ENCODE measurements at regions not wholly inside any gene's neighbourhood (a gene's known extent, or its start where the extent isn't known, plus 50 kb on each side); places are given as distances from the start of the nearest gene placed in this dataset.

DNA sequence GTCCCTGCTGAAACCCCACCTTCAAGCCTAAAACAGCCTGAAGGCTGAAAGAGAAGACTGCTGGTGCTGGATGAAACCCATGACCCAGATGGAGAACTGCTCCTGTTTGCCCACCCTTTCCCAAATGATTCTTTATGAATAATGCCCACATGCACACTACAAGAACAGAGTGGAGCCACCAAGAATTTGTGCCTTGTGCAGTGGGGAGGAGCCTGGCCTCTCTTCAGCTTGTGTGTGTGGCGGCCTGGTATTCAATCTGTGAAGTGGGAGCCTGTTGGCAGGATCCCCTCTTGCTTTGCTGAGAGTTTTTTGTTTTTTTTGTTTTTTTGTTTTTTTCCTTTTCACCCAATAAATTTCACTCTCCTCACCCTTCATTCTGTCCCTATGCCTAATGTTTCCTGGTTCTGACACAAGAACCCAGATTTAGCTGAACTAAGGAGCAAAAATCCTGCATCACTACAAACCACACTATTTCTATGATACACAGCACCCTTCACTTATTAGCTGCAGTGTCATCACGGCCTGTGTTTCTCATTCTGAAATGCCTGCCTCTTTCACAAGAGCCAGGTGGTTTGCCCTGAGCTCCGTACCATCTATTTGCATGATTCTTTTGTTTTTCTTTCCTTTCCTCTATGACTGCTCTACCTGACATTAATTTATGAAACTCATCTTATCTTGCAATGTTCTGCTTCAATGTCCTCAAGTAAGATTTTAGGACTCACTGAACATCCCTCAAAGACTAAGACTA lies 585.5 kb upstream of the ATXN7L3B start:
- TF ChIP-seq, protein P1, sequence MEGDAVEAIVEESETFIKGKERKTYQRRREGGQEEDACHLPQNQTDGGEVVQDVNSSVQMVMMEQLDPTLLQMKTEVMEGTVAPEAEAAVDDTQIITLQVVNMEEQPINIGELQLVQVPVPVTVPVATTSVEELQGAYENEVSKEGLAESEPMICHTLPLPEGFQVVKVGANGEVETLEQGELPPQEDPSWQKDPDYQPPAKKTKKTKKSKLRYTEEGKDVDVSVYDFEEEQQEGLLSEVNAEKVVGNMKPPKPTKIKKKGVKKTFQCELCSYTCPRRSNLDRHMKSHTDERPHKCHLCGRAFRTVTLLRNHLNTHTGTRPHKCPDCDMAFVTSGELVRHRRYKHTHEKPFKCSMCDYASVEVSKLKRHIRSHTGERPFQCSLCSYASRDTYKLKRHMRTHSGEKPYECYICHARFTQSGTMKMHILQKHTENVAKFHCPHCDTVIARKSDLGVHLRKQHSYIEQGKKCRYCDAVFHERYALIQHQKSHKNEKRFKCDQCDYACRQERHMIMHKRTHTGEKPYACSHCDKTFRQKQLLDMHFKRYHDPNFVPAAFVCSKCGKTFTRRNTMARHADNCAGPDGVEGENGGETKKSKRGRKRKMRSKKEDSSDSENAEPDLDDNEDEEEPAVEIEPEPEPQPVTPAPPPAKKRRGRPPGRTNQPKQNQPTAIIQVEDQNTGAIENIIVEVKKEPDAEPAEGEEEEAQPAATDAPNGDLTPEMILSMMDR (IDR thresholded peaks at IDR 0.05 in 8 of 11, conservative IDR thresholded peaks at IDR 0.05 in 3 of 11), result no peak
- TF ChIP-seq POLR2A (IDR thresholded peaks at IDR 0.05) (no peak), POLR2AphosphoS5 (IDR thresholded peaks at IDR 0.05) (no peak)

Measured in spleen (tissue), 7 donors.